Caco-2 (cell line): ENCODE measurements at regions not wholly inside any gene's neighbourhood (a gene's known extent, or its start where the extent isn't known, plus 50 kb on each side); places are given as distances from the start of the nearest gene placed in this dataset.

Source experiments
- BruUV-seq: library from RNA; stranded (reverse); fragments of 400-500 nt; replicated peaks from 2 replicates; lab custom pipeline; 2021; lab: Mats Ljungman, UMichigan
- CTCF ChIA-PET: fragments of 300-600 bp; sonication (Branson Sonifier 250); formaldehyde crosslinking; loops from one replicate; lab custom pipeline; 2022; ENCODE audit warnings: antibody characterized with exemption; lab: Charles Lee
- POLR2A ChIA-PET: fragments of 300-600 bp; sonication (Branson Sonifier 250); formaldehyde crosslinking; loops from one replicate; lab custom pipeline; 2022; ENCODE audit warnings: antibody characterized with exemption; lab: Charles Lee
- DNase-seq, 2 experiments: peaks; one replicate each; pipeline versions ENCODE4 v3.0.0 to v3.0.0-alpha.2; 2020 to 2022
- H3K27me3 ChIP-seq: replicated peaks from 2 replicates; pipeline ENCODE4 v1.6.0; 2011; ENCODE audit warnings: low read length; ENCODE audit not compliant: control insufficient read depth, insufficient read depth
- H3K36me3 ChIP-seq: 2 replicates; pipeline ENCODE4 v1.5.1; 2011; ENCODE audit warnings: low read length; ENCODE audit not compliant: control insufficient read depth, insufficient read depth
- H3K4me1 ChIP-seq: fragments of 250-450 bp; sonication (Bioruptor Pico); 2 replicates; pipeline ENCODE4 v1.5.1; 2020; ENCODE audit warnings: mild to moderate bottlenecking
- H3K4me3 ChIP-seq: 2 replicates; pipeline ENCODE4 v1.5.1; 2011; ENCODE audit warnings: low read depth, mild to moderate bottlenecking, control low read depth, low read length
- H3K9me3 ChIP-seq: fragments of 250-450 bp; sonication (Bioruptor Pico); 2 replicates; pipeline ENCODE4 v1.5.1; 2020; ENCODE audit warnings: mild to moderate bottlenecking, moderate library complexity
- H3K27ac Mint-ChIP-seq: one replicate; pipeline ENCODE4 v1.8.0; 2022; ENCODE audit warnings: mixed read lengths; ENCODE audit not compliant: unreplicated experiment
- H3K27me3 Mint-ChIP-seq: one replicate; pipeline ENCODE4 v1.8.0; 2022; ENCODE audit warnings: mixed read lengths; ENCODE audit not compliant: insufficient read depth, unreplicated experiment
- H3K36me3 Mint-ChIP-seq: one replicate; pipeline ENCODE4 v1.8.0; 2022; ENCODE audit warnings: mild to moderate bottlenecking, mixed read lengths; ENCODE audit not compliant: insufficient read depth, unreplicated experiment
- H3K4me1 Mint-ChIP-seq: one replicate; pipeline ENCODE4 v1.8.0; 2022; ENCODE audit warnings: low read depth, mixed read lengths; ENCODE audit not compliant: unreplicated experiment
- H3K4me3 Mint-ChIP-seq: one replicate; pipeline ENCODE4 v1.8.0; 2022; ENCODE audit warnings: mild to moderate bottlenecking, moderate library complexity, mixed read lengths; ENCODE audit not compliant: unreplicated experiment
- H3K9me3 Mint-ChIP-seq: one replicate; pipeline ENCODE4 v1.8.0; 2022; ENCODE audit warnings: mixed read lengths; ENCODE audit not compliant: unreplicated experiment
- intact Hi-C: fragments of 100-400 bp; cut with micrococcal nuclease; formaldehyde crosslinking; loops from one replicate; pipeline ENCODE4 v1.10.0; 2022; ENCODE audit not compliant: unreplicated experiment
- TF ChIP-seq, protein P1 (sequence below), 2 experiments: fragments of 200-600 bp in 1 of 2; IDR thresholded peaks; 1 replicate in 1 of 2; 2 replicates in 1 of 2; pipeline versions ENCODE4 v1.5.1 to v1.8.0; 2011 to 2022; ENCODE audit warnings: antibody characterized with exemption in 1 of 2, control low read depth in 1 of 2, inconsistent platforms in 1 of 2, low read depth in 1 of 2, low read length in 1 of 2, mild to moderate bottlenecking in 1 of 2, moderate library complexity in 1 of 2; ENCODE audit not compliant: insufficient read depth in 1 of 2, severe bottlenecking in 1 of 2, unreplicated experiment in 1 of 2

- peaks cover 9% of the 10 kb centered on the region for H3K27me3 Mint-ChIP-seq
- no TSS peak for BruUV-seq
- Histone ChIP-seq H3K27me3 (no peaks in the 10 kb centered on the region; the same call in 1 of the 2 replicates), H3K4me3 (no peak overlapping the region), H3K4me1 (no peaks in the 10 kb centered on the region), H3K36me3 (no peaks in the 10 kb centered on the region), H3K9me3 (no peaks in the 10 kb centered on the region)
- H3K36me3 Mint-ChIP-seq = no peaks in the 10 kb centered on the region
- ChIA-PET POLR2A (no interaction called here), CTCF (no interaction called here)
- no peak for DNase-seq
- no peak overlapping the region for H3K27ac Mint-ChIP-seq
- H3K4me1 Mint-ChIP-seq = no peaks in the 10 kb centered on the region
- intact Hi-C loops = no loop called here
- TF ChIP-seq, protein P1, sequence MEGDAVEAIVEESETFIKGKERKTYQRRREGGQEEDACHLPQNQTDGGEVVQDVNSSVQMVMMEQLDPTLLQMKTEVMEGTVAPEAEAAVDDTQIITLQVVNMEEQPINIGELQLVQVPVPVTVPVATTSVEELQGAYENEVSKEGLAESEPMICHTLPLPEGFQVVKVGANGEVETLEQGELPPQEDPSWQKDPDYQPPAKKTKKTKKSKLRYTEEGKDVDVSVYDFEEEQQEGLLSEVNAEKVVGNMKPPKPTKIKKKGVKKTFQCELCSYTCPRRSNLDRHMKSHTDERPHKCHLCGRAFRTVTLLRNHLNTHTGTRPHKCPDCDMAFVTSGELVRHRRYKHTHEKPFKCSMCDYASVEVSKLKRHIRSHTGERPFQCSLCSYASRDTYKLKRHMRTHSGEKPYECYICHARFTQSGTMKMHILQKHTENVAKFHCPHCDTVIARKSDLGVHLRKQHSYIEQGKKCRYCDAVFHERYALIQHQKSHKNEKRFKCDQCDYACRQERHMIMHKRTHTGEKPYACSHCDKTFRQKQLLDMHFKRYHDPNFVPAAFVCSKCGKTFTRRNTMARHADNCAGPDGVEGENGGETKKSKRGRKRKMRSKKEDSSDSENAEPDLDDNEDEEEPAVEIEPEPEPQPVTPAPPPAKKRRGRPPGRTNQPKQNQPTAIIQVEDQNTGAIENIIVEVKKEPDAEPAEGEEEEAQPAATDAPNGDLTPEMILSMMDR (IDR thresholded peaks at IDR 0.05; ENCODE audit: insufficient read depth in 1 of 2, low read depth in 1 of 2, low read length in 1 of 2, severe bottlenecking in 1 of 2, unreplicated experiment in 1 of 2) = no peak
- H3K4me3 Mint-ChIP-seq = no peak overlapping the region
- peaks cover 13% of the 10 kb centered on the region for H3K9me3 Mint-ChIP-seq
Measured at GRCh38 chr6:166713434-166714186, 86.6 kb upstream of the RPS6KA2 start.

DNA sequence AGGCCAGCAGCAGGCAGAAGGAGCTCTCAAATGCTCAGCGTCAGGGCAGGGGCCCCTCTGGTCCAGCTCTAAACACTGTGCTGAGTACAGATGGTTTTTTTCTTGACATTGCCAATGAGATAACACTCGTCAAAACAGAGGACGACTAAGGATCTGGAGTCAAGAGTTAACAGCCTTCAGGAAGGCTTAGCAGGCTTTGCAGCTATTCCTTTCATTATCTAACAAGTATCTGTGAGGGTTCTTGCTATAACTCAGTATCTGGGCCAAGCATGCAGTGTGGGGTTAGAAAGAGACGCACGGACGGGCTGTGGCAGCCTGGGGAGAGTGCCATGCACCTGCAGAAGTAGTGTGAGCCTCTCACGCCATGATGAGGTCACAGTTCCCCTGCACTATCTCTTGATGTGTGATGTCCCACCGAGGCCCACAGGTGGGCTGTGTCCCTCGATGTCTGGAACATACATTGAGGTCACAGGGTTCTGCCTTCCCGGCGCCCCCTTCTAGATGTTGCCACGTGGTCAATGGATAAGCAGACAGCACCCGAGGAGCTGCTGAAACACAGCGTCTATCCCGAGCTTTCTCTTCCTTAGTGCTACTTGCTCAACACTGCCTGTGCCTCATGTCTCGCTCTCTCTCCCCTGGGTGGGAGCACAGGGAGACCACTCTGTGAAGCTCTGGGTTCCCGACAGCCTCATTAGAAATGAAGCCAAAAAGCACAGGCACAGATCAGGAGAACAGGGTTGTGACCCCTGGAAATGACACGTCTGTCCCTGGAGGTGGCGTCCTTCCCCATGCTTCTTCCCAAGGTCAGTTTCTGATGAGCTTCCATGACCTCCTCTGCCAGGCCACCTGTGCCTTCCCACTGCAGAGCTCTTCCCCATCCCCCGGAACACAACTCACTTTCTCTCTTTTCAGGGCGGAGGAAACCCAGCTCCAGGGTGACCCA, 85.5 kb upstream of the RPS6KA2 start:
- no peaks in the 10 kb centered on the region for H3K9me3 ChIP-seq
- H3K4me3 ChIP-seq = no peak overlapping the region
- no peaks in the 10 kb centered on the region for H3K4me1 ChIP-seq
- ChIA-PET POLR2A (no interaction called here), CTCF (no interaction called here)
- H3K27me3 Mint-ChIP-seq = peaks cover 7% of the 10 kb centered on the region
- no peaks in the 10 kb centered on the region for H3K36me3 Mint-ChIP-seq
- no peak for DNase-seq
- no peaks in the 10 kb centered on the region for H3K4me1 Mint-ChIP-seq
- no peak overlapping the region for H3K27ac Mint-ChIP-seq
- peaks cover 13% of the 10 kb centered on the region for H3K9me3 Mint-ChIP-seq
- H3K36me3 ChIP-seq = no peaks in the 10 kb centered on the region
- TF ChIP-seq, protein P1 (IDR thresholded peaks at IDR 0.05; ENCODE audit: insufficient read depth in 1 of 2, low read depth in 1 of 2, low read length in 1 of 2, severe bottlenecking in 1 of 2, unreplicated experiment in 1 of 2) = no peak
- intact Hi-C loops = no loop called here
- no peak overlapping the region for H3K4me3 Mint-ChIP-seq
- no peaks in the 10 kb centered on the region; the same call in 1 of the 2 replicates for H3K27me3 ChIP-seq
- no TSS peak for BruUV-seq

DNA sequence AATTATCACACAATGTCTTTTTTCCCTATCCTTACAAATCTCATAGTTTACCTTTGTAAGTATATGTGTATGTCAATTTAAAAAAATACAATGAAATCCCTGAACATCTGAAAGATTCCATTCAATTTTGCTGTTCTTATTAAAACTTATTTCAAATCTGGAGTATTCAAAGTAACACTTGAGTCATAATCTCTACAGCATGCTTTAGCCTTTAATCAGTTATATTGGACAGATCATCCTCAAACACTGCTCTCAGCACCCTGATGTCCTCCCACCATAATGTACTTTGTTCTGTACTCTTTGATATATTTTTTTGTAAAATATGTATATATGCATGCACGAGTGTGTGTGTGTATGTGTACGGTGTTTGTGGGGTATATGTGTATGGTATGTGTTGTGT, 83.0 kb upstream of the RPS6KA2 start:
- Mint-ChIP-seq H3K9me3 (peaks cover 13% of the 10 kb centered on the region), H3K4me3 (no peak overlapping the region), H3K27ac (no peak overlapping the region), H3K27me3 (peaks cover 10% of the 10 kb centered on the region), H3K36me3 (no peaks in the 10 kb centered on the region), H3K4me1 (peaks cover 9% of the 10 kb centered on the region)
- no TSS peak for BruUV-seq
- no peak for DNase-seq
- Histone ChIP-seq H3K9me3 (no peaks in the 10 kb centered on the region), H3K27me3 (no peaks in the 10 kb centered on the region), H3K36me3 (no peaks in the 10 kb centered on the region), H3K4me3 (no peak overlapping the region), H3K4me1 (no peaks in the 10 kb centered on the region)
- ChIA-PET POLR2A (no interaction called here), CTCF (no interaction called here)
- intact Hi-C loops = no loop called here
- TF ChIP-seq, protein P1 (IDR thresholded peaks at IDR 0.05; ENCODE audit: insufficient read depth in 1 of 2, low read depth in 1 of 2, low read length in 1 of 2, severe bottlenecking in 1 of 2, unreplicated experiment in 1 of 2) = no peak
